ENCODE measurements at regions not wholly inside any gene's neighbourhood (a gene's known extent, or its start where the extent isn't known, plus 50 kb on each side); places are given as distances from the start of the nearest gene placed in this dataset. TPM values are rescaled to one million over a fixed set of nuclear protein-coding genes. Genes with fewer than 3 reads are reported as not detected.

GRCh38 chr12:110992909-110993308, 72.5 kb upstream of the MYL2 start:
- intact Hi-C loops (cut with DNase I) = no loop called here
- ATAC-seq (no peak), DNase-seq (ENCODE audit: missing footprints) (no peak)

GRCh38 chr12:110983811-110984210, 63.4 kb upstream of the MYL2 start:
- DNase-seq (ENCODE audit: missing footprints) (no peak), ATAC-seq (no peak)
- intact Hi-C loops (cut with DNase I) = no loop called here

GRCh38 chr12:110972866-110973265, 52.5 kb upstream of the MYL2 start:
- no peak for ATAC-seq
- DNase-seq (ENCODE audit: missing footprints) = no peak
- intact Hi-C loops (cut with DNase I) = no loop called here

DNA sequence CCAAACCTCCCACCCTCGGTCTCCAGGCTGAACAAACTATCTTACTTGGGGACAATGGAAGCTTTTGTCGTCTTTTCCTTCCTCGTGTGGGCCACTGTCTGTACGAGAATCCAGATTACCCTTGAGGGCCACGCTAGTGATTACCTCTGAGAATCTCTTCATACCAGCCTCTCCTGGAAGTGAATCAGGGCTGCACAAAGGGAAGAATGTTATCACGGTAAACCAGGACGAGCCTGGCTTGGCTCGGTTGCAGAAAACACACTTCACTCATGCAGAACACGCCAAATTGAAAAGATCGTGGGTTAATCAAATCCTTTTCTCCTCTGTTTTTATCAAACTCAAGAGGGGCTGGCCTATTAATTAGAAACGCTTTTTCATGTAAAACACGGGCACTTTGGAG, 51.6 kb upstream of the MYL2 start:
- no peak for DNase-seq (ENCODE audit: missing footprints)
- no peak for ATAC-seq
- intact Hi-C loops (cut with DNase I) = no loop called here

GRCh38 chr12:110971189-110971920, 51.0 kb upstream of the MYL2 start:
- ATAC-seq (no peak), DNase-seq (ENCODE audit: missing footprints) (no peak)
- intact Hi-C loops (cut with DNase I) = no loop called here

Small RNAs in the stretch of these regions (microRNA-seq; reads per million reads assigned to microRNA genes)
- not detected for gene MIR6760
